ENCODE measurements at regions not wholly inside any gene's neighbourhood (a gene's known extent, or its start where the extent isn't known, plus 50 kb on each side); places are given as distances from the start of the nearest gene placed in this dataset.

DNA sequence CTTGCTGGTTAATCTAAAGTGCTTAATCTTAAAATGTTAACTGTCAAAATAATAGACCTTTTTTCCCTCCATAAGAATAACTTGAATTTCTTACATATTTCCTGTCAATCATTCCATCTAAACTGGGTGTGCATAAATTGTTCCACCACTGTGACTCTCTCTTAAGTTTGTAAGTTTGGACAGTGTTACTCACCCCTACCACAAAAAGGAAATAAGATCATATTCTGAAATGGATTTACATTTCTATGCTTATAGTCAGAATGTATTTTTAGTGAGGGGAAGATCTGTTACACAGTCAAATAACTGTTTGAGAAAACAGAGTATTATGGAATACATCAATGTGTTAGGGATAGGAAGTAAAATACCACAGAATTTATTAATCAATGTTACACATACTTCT lies 109.6 kb upstream of the DPYD start:
- H3K27ac ChIP-seq (ENCODE audit: extremely low read depth, low read depth, low read length): no peak overlapping the region
- ChIA-PET CTCF (interaction anchor here (0.6 kb wide), 1 partner anchor 845 kb away, joined by 3 read pairs; no protein-coding TSS in a partner anchor), POLR2A (no interaction called here)
- H3K9me3 ChIP-seq (ENCODE audit: control insufficient read depth, insufficient read depth, low read depth, low read length): no peaks in the 10 kb centered on the region
- TF ChIP-seq ZNF394 (tag by site-specific recombination; IDR thresholded peaks at IDR 0.05; ENCODE audit: borderline replicate concordance) (no peak), HIC1 (tag by site-specific recombination; IDR thresholded peaks at IDR 0.05) (no peak), ZNF473 (tag by site-specific recombination; IDR thresholded peaks at IDR 0.05) (no peak), ZNF132 (tag by site-specific recombination; IDR thresholded peaks at IDR 0.05; ENCODE audit: borderline replicate concordance) (no peak), ZNF514 (tag by site-specific recombination; IDR thresholded peaks at IDR 0.05) (no peak), KLF7 (tag by site-specific recombination; IDR thresholded peaks at IDR 0.05; ENCODE audit: borderline replicate concordance) (no peak), ZNF777 (tag by site-specific recombination; IDR thresholded peaks at IDR 0.05; ENCODE audit: borderline replicate concordance) (no peak), ZNF354C (tag by site-specific recombination; IDR thresholded peaks at IDR 0.05; ENCODE audit: borderline replicate concordance, low read depth) (no peak), ZNF302 (tag by site-specific recombination; IDR thresholded peaks at IDR 0.05; ENCODE audit: low read depth) (no peak), ZNF155 (tag by site-specific recombination; IDR thresholded peaks at IDR 0.05) (no peak), ZNF362 (tag by site-specific recombination; IDR thresholded peaks at IDR 0.05) (no peak), ZNF623 (tag by site-specific recombination; IDR thresholded peaks at IDR 0.05) (no peak), KLF10 (tag by site-specific recombination; IDR thresholded peaks at IDR 0.05) (no peak), PRDM1 (tag by site-specific recombination; IDR thresholded peaks at IDR 0.05) (no peak), ZFHX2 (tag by site-specific recombination; conservative IDR thresholded peaks at IDR 0.05) (no peak), ZSCAN23 (tag by site-specific recombination; IDR thresholded peaks at IDR 0.05) (no peak), ZNF776 (tag by site-specific recombination; IDR thresholded peaks at IDR 0.05; ENCODE audit: borderline replicate concordance) (no peak)
- TF ChIP-seq, protein P1, sequence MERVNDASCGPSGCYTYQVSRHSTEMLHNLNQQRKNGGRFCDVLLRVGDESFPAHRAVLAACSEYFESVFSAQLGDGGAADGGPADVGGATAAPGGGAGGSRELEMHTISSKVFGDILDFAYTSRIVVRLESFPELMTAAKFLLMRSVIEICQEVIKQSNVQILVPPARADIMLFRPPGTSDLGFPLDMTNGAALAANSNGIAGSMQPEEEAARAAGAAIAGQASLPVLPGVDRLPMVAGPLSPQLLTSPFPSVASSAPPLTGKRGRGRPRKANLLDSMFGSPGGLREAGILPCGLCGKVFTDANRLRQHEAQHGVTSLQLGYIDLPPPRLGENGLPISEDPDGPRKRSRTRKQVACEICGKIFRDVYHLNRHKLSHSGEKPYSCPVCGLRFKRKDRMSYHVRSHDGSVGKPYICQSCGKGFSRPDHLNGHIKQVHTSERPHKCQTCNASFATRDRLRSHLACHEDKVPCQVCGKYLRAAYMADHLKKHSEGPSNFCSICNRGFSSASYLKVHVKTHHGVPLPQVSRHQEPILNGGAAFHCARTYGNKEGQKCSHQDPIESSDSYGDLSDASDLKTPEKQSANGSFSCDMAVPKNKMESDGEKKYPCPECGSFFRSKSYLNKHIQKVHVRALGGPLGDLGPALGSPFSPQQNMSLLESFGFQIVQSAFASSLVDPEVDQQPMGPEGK (tag by site-specific recombination; IDR thresholded peaks at IDR 0.05): no peak
- TF ChIP-seq, protein P2, sequence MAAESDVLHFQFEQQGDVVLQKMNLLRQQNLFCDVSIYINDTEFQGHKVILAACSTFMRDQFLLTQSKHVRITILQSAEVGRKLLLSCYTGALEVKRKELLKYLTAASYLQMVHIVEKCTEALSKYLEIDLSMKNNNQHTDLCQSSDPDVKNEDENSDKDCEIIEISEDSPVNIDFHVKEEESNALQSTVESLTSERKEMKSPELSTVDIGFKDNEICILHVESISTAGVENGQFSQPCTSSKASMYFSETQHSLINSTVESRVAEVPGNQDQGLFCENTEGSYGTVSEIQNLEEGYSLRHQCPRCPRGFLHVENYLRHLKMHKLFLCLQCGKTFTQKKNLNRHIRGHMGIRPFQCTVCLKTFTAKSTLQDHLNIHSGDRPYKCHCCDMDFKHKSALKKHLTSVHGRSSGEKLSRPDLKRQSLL (tag by site-specific recombination; IDR thresholded peaks at IDR 0.05): no peak
- TF ChIP-seq, protein P3, sequence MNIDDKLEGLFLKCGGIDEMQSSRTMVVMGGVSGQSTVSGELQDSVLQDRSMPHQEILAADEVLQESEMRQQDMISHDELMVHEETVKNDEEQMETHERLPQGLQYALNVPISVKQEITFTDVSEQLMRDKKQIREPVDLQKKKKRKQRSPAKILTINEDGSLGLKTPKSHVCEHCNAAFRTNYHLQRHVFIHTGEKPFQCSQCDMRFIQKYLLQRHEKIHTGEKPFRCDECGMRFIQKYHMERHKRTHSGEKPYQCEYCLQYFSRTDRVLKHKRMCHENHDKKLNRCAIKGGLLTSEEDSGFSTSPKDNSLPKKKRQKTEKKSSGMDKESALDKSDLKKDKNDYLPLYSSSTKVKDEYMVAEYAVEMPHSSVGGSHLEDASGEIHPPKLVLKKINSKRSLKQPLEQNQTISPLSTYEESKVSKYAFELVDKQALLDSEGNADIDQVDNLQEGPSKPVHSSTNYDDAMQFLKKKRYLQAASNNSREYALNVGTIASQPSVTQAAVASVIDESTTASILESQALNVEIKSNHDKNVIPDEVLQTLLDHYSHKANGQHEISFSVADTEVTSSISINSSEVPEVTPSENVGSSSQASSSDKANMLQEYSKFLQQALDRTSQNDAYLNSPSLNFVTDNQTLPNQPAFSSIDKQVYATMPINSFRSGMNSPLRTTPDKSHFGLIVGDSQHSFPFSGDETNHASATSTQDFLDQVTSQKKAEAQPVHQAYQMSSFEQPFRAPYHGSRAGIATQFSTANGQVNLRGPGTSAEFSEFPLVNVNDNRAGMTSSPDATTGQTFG (tag by site-specific recombination; IDR thresholded peaks at IDR 0.05; ENCODE audit: borderline replicate concordance): no peak
- no peaks in the 10 kb centered on the region for H3K4me1 ChIP-seq (ENCODE audit: control insufficient read depth, insufficient read depth, low read length)
- no peak overlapping the region for H3K4me3 ChIP-seq (ENCODE audit: low read depth, low read length)
- no peaks in the 10 kb centered on the region for H3K36me3 ChIP-seq (ENCODE audit: control insufficient read depth in 2 of 2, insufficient read depth in 1 of 2, low read length in 2 of 2)
